ENCODE measurements at regions not wholly inside any gene's neighbourhood (a gene's known extent, or its start where the extent isn't known, plus 50 kb on each side); places are given as distances from the start of the nearest gene placed in this dataset.

DNA sequence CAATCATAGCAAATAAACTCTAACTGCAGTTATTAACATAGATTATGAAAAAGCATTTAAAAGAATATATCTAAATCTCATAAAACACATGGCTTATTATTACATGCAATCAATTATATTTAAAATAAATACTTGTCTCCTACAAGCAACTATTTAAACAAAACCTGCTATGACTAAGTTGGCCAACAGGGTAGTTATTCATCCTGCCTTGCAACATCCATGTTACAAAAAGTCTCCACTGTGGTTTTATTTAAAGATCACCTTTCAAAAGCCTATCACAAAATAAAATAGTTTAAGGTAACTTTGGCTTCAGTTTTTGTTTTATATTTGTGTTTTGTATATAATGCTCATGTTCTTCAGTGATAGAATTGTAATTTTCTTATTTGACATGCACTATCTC, 1127.0 kb upstream of the MAP3K7 start:
- no peaks in the 10 kb centered on the region for H3K27me3 ChIP-seq (ENCODE audit: control insufficient read depth in 4 of 4, insufficient read depth in 4 of 4, low read length in 3 of 4)
- H3K9ac ChIP-seq (ENCODE audit: low read depth in 1 of 2, low read length in 2 of 2): no peak overlapping the region
- no peaks in the 10 kb centered on the region for H3K4me1 ChIP-seq (ENCODE audit: control insufficient read depth in 4 of 4, insufficient read depth in 4 of 4, low read length in 3 of 4)
- no peak overlapping the region for H3K27ac ChIP-seq (ENCODE audit: low read depth in 1 of 2, low read length in 2 of 2)
- no peak overlapping the region for H3K4me3 ChIP-seq (ENCODE audit: low read depth in 1 of 3, low read length in 3 of 3)
- H3K36me3 ChIP-seq (ENCODE audit: control insufficient read depth in 4 of 4, insufficient read depth in 3 of 4, low read depth in 1 of 4, low read length in 3 of 4): no peaks in the 10 kb centered on the region
- H3K9me3 ChIP-seq (ENCODE audit: control insufficient read depth in 4 of 4, low read length in 3 of 4): no peaks in the 10 kb centered on the region
- no peak for DNase-seq (ENCODE audit: low spot score)
- no peak for TF ChIP-seq MAX (IDR thresholded peaks at IDR 0.05)

DNA sequence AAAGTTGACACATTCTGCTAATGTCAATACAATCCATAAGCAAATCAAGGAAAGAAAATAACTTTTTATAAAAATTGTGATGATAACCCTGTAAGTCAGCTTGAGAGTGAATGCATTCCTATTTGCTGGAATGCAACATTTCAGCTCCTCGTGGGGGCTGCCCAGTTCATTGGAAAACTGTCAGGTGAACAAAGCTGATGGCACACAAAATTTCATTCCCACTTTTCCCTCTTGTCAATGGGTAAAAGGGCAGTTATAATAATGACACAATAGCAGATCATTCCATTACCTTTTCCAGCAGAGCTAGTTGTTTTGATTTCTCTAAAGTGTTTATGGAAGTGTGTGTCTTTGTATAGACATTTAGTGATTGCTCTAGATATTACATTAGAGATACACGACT, 1124.6 kb upstream of the MAP3K7 start:
- no peaks in the 10 kb centered on the region for H3K36me3 ChIP-seq (ENCODE audit: control insufficient read depth in 4 of 4, insufficient read depth in 3 of 4, low read depth in 1 of 4, low read length in 3 of 4)
- H3K27me3 ChIP-seq (ENCODE audit: control insufficient read depth in 4 of 4, insufficient read depth in 4 of 4, low read length in 3 of 4): no peaks in the 10 kb centered on the region
- no peak for DNase-seq (ENCODE audit: low spot score)
- H3K9ac ChIP-seq (ENCODE audit: low read depth in 1 of 2, low read length in 2 of 2): no peak overlapping the region
- H3K4me3 ChIP-seq (ENCODE audit: low read depth in 1 of 3, low read length in 3 of 3): no peak overlapping the region
- no peak for TF ChIP-seq JUND (IDR thresholded peaks at IDR 0.05)
- no peaks in the 10 kb centered on the region for H3K9me3 ChIP-seq (ENCODE audit: control insufficient read depth in 4 of 4, low read length in 3 of 4)
- no peak overlapping the region for H3K27ac ChIP-seq (ENCODE audit: low read depth in 1 of 2, low read length in 2 of 2)
- WGBS: 63% methylated on average over 2 of the region's 2 CpGs
- no peaks in the 10 kb centered on the region for H3K4me1 ChIP-seq (ENCODE audit: control insufficient read depth in 4 of 4, insufficient read depth in 4 of 4, low read length in 3 of 4)

- TF ChIP-seq RAD21 (IDR thresholded peaks at IDR 0.05) (no peak), TAF1 (conservative IDR thresholded peaks at IDR 0.05) (no peak), HNF4A (conservative IDR thresholded peaks at IDR 0.05) (no peak), FOXA2 (IDR thresholded peaks at IDR 0.05) (no peak), RXRA (IDR thresholded peaks at IDR 0.05) (no peak), GABPA (IDR thresholded peaks at IDR 0.05 in 1 of 2, conservative IDR thresholded peaks at IDR 0.05 in 1 of 2) (no peak), FOXA1 (IDR thresholded peaks at IDR 0.05) (no peak), MAX (IDR thresholded peaks at IDR 0.05) (no peak), HNF4G (IDR thresholded peaks at IDR 0.05) (no peak), JUND (IDR thresholded peaks at IDR 0.05) (no peak), SP1 (IDR thresholded peaks at IDR 0.05) (no peak)
- TF ChIP-seq, protein P1, sequence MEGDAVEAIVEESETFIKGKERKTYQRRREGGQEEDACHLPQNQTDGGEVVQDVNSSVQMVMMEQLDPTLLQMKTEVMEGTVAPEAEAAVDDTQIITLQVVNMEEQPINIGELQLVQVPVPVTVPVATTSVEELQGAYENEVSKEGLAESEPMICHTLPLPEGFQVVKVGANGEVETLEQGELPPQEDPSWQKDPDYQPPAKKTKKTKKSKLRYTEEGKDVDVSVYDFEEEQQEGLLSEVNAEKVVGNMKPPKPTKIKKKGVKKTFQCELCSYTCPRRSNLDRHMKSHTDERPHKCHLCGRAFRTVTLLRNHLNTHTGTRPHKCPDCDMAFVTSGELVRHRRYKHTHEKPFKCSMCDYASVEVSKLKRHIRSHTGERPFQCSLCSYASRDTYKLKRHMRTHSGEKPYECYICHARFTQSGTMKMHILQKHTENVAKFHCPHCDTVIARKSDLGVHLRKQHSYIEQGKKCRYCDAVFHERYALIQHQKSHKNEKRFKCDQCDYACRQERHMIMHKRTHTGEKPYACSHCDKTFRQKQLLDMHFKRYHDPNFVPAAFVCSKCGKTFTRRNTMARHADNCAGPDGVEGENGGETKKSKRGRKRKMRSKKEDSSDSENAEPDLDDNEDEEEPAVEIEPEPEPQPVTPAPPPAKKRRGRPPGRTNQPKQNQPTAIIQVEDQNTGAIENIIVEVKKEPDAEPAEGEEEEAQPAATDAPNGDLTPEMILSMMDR (IDR thresholded peaks at IDR 0.05; ENCODE audit: low read depth, low read length, missing input control): no peak
- TF ChIP-seq, protein P2, sequence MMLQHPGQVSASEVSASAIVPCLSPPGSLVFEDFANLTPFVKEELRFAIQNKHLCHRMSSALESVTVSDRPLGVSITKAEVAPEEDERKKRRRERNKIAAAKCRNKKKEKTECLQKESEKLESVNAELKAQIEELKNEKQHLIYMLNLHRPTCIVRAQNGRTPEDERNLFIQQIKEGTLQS (IDR thresholded peaks at IDR 0.05): no peak
- Histone ChIP-seq H3K9me3 (ENCODE audit: control insufficient read depth in 4 of 4, low read length in 3 of 4) (no peaks in the 10 kb centered on the region), H3K9ac (ENCODE audit: low read depth in 1 of 2, low read length in 2 of 2) (no peak overlapping the region), H3K4me1 (ENCODE audit: control insufficient read depth in 4 of 4, insufficient read depth in 4 of 4, low read length in 3 of 4) (no peaks in the 10 kb centered on the region), H3K4me3 (ENCODE audit: low read depth in 1 of 3, low read length in 3 of 3) (no peak overlapping the region), H3K27me3 (ENCODE audit: control insufficient read depth in 4 of 4, insufficient read depth in 4 of 4, low read length in 3 of 4) (no peaks in the 10 kb centered on the region), H3K27ac (ENCODE audit: low read depth in 1 of 2, low read length in 2 of 2) (no peak overlapping the region), H3K36me3 (ENCODE audit: control insufficient read depth in 4 of 4, insufficient read depth in 3 of 4, low read depth in 1 of 4, low read length in 3 of 4) (no peaks in the 10 kb centered on the region)
- no peak for DNase-seq (ENCODE audit: low spot score)
- WGBS: 63% methylated on average over 2 of the region's 2 CpGs
Measured at GRCh38 chr6:91710342-91710741, 1123.5 kb upstream of the MAP3K7 start.

GRCh38 chr6:91708534-91708933, 1121.7 kb upstream of the MAP3K7 start:
- H3K36me3 ChIP-seq (ENCODE audit: control insufficient read depth in 4 of 4, insufficient read depth in 3 of 4, low read depth in 1 of 4, low read length in 3 of 4): no peaks in the 10 kb centered on the region
- no peaks in the 10 kb centered on the region for H3K27me3 ChIP-seq (ENCODE audit: control insufficient read depth in 4 of 4, insufficient read depth in 4 of 4, low read length in 3 of 4)
- H3K4me3 ChIP-seq (ENCODE audit: low read depth in 1 of 3, low read length in 3 of 3): no peak overlapping the region
- no peaks in the 10 kb centered on the region for H3K9me3 ChIP-seq (ENCODE audit: control insufficient read depth in 4 of 4, low read length in 3 of 4)
- TF ChIP-seq TAF1 (conservative IDR thresholded peaks at IDR 0.05) (no peak), ZBTB33 (IDR thresholded peaks at IDR 0.05) (no peak), RXRA (IDR thresholded peaks at IDR 0.05) (no peak), MAX (IDR thresholded peaks at IDR 0.05) (no peak), YY1 (IDR thresholded peaks at IDR 0.05) (no peak), FOXA2 (IDR thresholded peaks at IDR 0.05) (no peak), FOXA1 (IDR thresholded peaks at IDR 0.05) (no peak), GABPA (IDR thresholded peaks at IDR 0.05 in 1 of 2, conservative IDR thresholded peaks at IDR 0.05 in 1 of 2) (no peak)
- TF ChIP-seq, protein P1 (IDR thresholded peaks at IDR 0.05; ENCODE audit: low read depth, low read length, missing input control): no peak
- TF ChIP-seq, protein P2 (IDR thresholded peaks at IDR 0.05): no peak
- H3K4me1 ChIP-seq (ENCODE audit: control insufficient read depth in 4 of 4, insufficient read depth in 4 of 4, low read length in 3 of 4): no peaks in the 10 kb centered on the region
- H3K9ac ChIP-seq (ENCODE audit: low read depth in 1 of 2, low read length in 2 of 2): no peak overlapping the region
- 96% methylated on average over 1 of the region's 1 CpG for WGBS
- no peak overlapping the region for H3K27ac ChIP-seq (ENCODE audit: low read depth in 1 of 2, low read length in 2 of 2)
- no peak for DNase-seq (ENCODE audit: low spot score)

Data from liver (tissue), 8 donors.